ENCODE measurements at regions not wholly inside any gene's neighbourhood (a gene's known extent, or its start where the extent isn't known, plus 50 kb on each side); places are given as distances from the start of the nearest gene placed in this dataset.

DNA sequence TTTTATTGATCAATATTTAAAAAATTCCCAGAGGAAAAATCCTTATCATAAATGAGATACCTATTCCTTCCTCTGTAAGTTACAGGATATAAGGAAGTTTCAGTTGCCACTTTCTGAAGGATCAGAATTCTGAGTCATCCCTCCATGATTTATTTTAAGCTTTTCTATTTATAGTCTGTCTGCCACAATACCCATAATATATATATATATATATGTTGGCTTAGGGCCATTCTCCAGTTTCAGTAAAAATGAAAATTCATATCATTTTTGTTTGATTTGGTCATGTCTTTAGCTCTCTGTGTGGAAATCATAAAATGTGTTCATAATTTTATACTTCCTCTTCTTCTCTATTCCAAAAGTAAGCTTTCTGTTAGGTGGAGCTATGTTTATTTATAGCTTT lies 215.8 kb upstream of the CYLC2 start:
- TF ChIP-seq EP300 (IDR thresholded peaks at IDR 0.05) = no peak
- TF ChIP-seq, protein P1, sequence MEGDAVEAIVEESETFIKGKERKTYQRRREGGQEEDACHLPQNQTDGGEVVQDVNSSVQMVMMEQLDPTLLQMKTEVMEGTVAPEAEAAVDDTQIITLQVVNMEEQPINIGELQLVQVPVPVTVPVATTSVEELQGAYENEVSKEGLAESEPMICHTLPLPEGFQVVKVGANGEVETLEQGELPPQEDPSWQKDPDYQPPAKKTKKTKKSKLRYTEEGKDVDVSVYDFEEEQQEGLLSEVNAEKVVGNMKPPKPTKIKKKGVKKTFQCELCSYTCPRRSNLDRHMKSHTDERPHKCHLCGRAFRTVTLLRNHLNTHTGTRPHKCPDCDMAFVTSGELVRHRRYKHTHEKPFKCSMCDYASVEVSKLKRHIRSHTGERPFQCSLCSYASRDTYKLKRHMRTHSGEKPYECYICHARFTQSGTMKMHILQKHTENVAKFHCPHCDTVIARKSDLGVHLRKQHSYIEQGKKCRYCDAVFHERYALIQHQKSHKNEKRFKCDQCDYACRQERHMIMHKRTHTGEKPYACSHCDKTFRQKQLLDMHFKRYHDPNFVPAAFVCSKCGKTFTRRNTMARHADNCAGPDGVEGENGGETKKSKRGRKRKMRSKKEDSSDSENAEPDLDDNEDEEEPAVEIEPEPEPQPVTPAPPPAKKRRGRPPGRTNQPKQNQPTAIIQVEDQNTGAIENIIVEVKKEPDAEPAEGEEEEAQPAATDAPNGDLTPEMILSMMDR (IDR thresholded peaks at IDR 0.05) = no peak
